Retina (tissue), 1 donor: ENCODE measurements at regions not wholly inside any gene's neighbourhood (a gene's known extent, or its start where the extent isn't known, plus 50 kb on each side); places are given as distances from the start of the nearest gene placed in this dataset.

Experiments
- DNase-seq: peaks from one replicate; pipeline ENCODE4 v3.0.0-alpha.2; 2016

- no peak for DNase-seq
Observed at GRCh38 chr2:234334756-234335155, 162.1 kb downstream of the ARL4C start.

- peak; percentile 44 for DNase-seq
Observed at GRCh38 chr2:234334151-234334550, 162.7 kb downstream of the ARL4C start.

- peak; percentile 40 for DNase-seq
Observed at GRCh38 chr2:234333168-234334130, 163.4 kb downstream of the ARL4C start.

DNA sequence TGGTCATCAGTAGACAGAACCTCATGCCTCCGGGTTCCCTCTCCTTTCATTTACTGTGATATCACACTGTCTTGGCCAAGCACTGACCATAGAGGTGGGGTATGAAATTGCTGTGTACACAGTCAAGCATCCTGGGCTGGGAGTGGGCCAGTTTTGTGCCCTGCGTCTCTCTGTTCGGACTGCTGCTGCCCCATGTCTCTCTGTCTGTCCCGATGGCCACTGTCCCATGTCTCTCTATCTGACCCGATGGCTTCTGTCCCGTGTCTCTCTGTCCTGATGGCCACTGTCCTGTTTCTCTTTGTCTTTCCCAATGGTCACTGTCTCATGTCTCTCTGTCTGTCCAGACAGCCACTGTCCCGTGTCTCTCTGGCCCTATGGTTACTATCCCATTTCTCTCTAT lies 164.9 kb downstream of the ARL4C start:
- no peak for DNase-seq

DNA sequence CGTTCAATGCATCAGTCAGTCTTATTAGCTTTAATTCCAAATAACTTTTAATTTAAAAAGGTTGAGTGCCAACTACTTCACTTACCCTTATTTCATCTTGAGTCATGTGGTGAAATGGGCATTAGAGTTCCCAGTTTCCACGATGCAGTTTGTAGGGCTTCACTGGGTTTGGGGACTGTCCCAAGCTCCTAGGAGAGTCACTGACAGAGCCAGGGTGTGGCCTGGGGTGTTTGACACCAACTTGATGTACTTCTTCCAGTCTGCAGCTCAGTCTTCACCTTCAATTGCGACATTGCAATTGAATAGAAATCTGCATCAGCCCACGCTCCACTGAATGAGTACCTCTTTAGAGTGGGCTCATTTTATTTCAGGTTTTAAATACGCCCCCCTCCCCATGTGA lies 165.3 kb downstream of the ARL4C start:
- no peak for DNase-seq

- DNase-seq, result no peak
Observed at GRCh38 chr2:234330902-234331301, 166.0 kb downstream of the ARL4C start.

DNA sequence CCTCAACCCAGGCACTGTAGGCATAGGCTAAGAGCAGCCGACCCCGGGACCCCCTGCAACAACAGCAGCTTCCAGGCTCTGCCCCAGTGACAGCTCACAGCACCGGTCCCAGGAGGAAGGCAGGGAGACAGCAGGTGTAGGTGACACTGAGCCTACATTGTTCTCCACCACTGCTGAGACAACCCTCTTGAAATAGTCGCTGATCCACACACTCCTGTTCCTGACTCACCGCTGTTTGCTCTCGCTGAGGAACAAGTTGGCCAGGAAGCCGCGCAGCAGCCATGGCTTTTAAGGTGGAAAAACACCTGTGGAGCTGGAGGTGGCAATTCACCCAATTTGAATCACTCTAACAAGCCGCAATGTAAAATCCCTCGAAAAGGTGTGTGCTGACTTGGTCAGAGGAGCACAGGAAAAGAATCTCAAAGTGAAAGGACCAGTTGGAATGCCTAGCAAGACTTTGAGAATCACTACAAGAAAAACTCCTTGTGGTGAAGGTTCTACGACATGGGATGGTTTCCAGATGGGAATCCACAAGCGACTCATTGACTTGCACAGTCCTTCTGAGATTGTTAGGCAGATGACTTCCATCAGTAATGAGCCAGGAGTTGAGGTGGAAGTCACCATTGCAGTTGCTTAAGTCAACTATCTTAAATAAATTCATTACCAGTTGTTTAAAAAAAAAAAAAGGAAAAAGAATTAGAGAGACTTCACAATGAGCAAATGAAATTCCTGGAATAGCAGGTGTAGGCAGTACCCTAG lies 167.5 kb downstream of the ARL4C start:
- no peak for DNase-seq

- no peak for DNase-seq
Observed at GRCh38 chr2:234328444-234328990, 168.4 kb downstream of the ARL4C start.

DNA sequence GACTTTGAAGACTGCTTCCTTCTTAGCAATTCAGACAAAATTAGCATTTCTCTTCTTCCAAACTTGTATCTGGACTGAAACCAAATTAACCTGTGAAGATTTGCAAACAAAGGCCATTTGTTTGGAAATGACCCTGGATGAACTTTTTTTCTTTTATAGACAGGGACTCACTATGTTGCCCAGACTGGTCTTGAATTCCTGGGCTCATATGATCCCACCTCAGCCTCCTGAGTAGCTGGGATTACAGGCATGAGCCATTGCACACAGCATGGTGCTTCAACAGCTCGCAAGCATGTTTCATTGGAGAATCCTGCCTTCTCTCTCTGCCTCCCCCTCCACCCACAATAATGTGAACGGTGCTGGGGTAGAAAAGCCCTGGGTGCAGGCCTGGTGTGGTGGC lies 170.2 kb downstream of the ARL4C start:
- DNase-seq, result no peak

- DNase-seq, result no peak
Observed at GRCh38 chr2:234324116-234324515, 172.8 kb downstream of the ARL4C start.

DNA sequence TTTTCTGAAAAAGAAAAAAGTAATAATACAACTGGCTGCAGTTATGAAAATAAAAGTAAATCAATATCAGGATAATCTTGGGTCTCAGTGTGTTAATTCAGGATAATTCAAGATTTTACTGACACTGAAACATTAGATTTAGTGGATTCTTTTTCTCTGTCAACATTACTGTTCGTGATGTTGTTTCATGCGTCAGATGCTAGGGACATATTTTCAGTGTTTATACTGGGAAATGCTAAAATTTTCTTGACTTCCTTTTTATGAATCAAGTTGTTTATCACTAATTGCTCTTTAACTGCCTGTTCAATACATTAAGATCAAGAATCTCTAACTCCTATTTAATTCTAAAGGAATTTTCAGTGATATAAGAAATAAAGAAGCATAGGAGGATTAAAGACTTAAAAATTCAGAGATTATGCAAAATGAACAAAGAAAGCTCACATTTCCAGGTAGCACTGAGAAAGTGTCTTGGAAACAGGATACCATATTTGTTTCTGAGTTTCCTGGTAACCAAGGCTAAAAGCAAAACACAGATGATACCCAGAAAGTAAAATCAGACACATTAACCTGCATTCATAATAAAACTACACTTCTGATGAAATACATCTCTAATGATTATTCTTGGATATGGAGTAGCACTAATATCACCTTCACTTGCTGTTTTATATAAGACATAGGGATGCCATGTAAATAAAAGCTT lies 174.0 kb downstream of the ARL4C start:
- DNase-seq, result no peak

- DNase-seq, result no peak
Observed at GRCh38 chr2:234320066-234320465, 176.8 kb downstream of the ARL4C start.

DNA sequence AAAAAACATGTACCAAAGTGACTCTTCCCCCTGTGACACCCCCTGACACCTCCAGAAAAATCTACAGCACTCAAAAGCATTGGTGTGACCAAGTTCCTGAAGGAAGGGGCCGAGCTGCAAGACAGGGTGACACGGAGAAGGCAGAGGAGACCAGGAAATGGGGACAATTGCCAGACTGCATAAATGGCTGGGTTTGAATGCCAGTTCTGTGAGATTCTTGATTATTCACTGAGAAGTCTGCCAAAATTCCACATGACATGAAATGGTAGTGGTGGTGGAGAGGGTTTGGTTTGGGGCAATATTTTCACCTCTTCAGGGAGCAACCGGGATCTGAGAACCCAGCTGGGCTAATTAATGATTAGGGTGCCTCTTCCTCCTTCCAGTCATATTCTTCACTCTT lies 178.5 kb downstream of the ARL4C start:
- DNase-seq, result no peak

- no peak for DNase-seq
Observed at GRCh38 chr2:234313558-234313957, 183.3 kb downstream of the ARL4C start.

GRCh38 chr2:234310166-234310565 lies 186.7 kb downstream of the ARL4C start:
- no peak for DNase-seq

DNA sequence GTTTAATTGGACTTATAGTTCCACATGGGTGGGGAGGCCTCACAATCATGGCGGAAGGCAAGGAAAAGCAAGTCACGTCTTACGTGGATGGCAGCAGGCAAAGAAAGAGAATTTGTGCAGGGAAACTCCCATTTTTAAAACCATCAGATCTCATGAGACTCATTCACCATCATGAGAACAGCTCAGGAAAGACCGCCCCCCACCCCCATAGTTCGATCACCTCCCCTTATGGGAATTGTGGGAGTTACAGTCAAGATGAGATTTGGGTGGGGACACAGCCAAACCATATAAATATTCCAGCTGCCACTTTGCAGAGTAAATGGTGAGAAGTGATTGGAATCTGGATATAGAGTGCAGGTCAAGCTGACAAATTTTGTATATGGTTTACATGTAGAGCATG lies 187.4 kb downstream of the ARL4C start:
- DNase-seq, result no peak

GRCh38 chr2:234308813-234309195 lies 188.1 kb downstream of the ARL4C start:
- no peak for DNase-seq

GRCh38 chr2:234308073-234308812 lies 188.6 kb downstream of the ARL4C start:
- no peak for DNase-seq

- DNase-seq, result no peak
Observed at GRCh38 chr2:234307322-234307961, 189.4 kb downstream of the ARL4C start.

DNA sequence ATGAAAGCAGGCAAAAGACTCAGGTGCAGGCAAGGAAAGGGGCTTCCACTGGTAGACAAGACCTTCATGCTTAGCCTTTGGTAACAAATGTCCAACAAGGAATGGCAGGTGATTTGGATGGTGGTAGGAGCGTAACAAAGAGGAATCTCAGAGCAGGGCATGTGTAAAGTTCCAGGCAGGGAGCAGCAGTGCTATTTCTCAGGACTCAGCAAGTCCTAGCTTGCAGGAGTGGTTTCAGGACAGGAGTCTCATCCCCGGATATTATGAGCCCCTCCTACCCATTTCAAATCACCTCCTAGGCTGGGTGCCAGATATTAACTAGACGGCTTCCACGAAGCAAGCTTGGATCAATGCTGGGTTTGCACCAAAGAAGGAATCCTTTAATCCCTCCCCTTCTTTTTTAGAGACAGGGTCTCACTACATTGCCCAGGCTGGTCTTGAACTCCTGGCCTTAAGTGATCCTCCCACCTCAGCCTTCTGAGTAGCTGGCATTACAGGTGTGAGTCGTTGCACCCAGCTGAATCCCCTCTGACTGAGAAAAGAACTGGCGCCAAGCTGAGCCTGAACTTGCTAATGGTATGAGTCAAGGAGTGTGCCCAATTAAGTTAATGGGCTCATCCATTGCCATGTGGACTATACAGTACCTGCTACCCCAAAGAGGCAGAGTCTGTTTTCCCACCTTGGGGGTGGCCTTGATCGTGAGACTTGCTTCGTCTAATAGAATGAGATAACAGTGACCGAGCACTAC lies 190.3 kb downstream of the ARL4C start:
- DNase-seq, result no peak

DNA sequence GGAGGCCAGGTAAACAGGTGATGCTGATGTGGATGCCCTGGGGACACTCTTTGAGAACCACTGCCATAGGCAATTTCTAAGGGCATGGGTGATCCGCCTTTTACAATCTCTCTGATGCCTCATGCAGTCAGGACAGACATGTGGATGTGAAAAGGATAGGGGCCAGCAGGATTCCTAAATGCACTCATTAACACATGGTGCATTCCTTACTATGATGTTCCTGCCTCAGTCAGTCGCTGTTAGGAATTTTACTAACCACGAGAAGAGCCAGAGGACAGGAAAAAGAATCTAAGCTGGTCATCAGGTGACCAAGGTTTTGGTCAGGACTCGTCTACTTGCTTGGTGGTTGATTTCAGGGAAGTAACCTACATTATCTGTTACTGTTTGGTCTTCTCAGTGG lies 191.0 kb downstream of the ARL4C start:
- no peak for DNase-seq
